ENCODE measurements at regions not wholly inside any gene's neighbourhood (a gene's known extent, or its start where the extent isn't known, plus 50 kb on each side); places are given as distances from the start of the nearest gene placed in this dataset.

DNA sequence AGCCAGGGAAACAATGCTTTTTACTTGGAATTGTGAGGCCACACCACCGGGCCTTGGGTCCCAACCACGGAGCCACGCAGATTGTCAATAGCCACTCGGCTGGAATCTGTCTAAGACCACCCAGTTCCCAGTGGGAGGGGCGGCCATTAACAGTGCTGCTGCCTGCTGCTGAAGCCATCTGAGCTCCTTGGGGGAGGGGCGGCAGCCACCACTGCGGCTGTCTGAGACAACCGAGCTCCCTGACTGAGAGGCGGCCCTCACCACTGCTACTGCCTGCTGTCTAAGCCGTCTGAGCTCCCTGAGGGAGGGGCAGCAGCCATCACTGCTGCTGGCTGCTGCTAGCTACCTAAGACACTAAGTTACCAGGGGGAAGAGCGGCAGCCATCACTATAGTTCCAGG, 64.3 kb downstream of the DMRTA2 start:
- DNase-seq (ENCODE audit: low read depth) = no peak

DNA sequence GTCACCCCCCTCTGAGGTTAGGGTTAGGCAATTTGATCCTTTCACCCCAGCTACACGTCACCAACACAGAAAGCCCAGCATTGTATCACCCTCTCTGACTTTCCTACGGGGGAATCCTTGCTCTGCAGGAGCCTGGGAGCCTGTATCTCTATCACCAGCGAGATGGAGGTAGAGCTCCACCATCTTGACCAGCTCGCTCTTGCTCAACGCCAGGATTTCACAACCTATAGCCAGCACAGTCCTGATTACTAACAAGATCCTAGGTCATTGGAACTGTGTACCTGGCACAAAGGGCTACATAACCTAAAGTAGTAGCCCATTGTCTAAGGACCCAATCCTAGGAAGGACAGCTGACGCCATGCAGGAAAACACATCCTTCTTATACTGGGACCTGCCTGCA, 66.1 kb downstream of the DMRTA2 start:
- DNase-seq (ENCODE audit: low read depth) = no peak

DNA sequence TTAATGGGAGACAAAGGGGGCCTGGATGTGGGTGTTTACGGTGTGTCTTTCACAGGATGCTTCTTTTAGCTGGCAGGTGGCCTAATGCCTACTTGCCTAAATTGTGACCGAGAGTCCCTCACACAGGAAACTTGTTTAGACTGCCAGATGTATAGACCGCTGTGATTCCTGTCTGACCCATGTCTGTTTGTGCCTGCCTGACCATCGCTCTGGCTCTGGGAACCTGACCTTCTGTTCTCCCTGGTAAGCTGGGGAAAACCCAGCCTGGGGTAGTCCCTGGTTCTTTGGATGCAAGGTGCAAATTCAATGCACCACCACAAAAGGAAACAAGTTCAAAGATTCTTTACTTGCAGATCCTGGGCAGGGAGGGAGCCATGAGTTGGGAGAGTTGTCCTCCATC, 68.4 kb downstream of the DMRTA2 start:
- no peak for DNase-seq (ENCODE audit: low read depth)

DNA sequence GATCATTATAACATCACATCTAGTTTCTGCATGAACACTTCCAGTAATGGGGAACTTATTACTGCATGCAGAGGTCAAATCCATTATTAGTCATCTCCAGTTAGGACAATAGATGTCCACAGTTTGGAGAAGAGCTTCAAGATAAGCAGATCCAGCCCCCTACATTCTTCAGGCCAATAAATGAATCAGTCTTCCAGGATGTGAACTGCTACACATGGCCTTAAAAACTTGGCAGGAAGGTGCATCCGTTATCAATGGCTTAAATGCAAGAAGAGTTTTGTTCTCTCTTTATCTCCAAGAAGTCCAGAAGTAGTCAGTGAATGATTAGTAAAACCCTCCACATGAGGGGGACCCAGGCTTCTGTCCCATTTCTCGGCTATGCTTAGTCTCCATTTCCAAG, 70.8 kb downstream of the DMRTA2 start:
- no peak for DNase-seq (ENCODE audit: low read depth)

DNA sequence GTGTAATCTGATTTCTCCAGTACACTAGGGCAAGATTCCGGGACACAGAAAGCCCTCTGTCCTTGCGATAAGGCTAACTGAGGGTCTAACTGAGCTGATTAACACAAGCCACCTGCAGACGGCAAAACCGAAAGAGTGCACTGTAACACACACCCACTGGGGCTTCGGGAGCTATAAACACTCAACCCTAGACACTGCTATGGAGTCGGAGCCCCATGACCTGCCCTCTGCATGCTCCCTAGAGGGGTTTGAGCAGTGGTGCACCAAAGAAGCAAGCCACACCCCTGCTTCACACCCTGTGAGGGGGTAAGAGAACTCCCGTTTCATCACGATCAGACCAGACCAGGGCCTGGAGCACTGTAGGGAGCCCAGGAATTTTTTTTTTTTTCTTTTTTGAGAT, 72.4 kb downstream of the DMRTA2 start:
- no peak for DNase-seq (ENCODE audit: low read depth)

DNA sequence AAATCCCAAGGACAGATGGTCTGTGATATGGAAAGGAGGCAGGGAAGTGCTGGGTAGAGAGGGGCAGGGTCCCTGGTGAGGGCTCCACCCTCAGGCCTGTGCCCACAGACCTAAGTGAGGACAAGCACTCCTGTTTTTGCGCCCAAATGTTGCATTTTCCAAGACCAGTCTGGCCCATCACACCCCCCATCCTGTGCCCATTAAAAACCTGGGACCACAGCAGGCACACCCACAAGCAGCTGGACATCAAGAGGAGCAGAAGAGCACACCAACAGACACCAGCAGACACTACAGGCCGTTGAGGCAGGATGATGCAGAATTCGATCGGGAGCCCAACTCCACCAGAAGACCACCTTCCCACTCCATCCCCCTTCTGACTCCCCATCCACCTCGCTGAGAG, 72.8 kb downstream of the DMRTA2 start:
- DNase-seq (ENCODE audit: low read depth) = no peak

DNA sequence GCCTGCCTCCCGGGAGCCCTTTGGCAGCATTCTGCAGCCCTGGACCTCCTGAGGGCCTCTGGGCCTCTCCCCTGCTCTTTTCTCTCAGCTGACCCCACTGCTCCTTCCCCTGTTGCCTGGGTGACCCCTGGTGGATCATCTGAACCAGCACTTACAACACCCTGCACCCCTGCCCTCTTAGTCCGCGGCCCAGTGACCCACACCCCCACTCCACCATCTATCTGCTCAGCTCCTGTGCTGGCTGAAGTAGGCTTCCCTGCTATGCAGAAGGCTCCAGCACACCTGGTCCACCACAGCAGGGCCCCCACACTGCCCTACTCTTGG, 74.0 kb downstream of the DMRTA2 start:
- DNase-seq (ENCODE audit: low read depth) = no peak

DNA sequence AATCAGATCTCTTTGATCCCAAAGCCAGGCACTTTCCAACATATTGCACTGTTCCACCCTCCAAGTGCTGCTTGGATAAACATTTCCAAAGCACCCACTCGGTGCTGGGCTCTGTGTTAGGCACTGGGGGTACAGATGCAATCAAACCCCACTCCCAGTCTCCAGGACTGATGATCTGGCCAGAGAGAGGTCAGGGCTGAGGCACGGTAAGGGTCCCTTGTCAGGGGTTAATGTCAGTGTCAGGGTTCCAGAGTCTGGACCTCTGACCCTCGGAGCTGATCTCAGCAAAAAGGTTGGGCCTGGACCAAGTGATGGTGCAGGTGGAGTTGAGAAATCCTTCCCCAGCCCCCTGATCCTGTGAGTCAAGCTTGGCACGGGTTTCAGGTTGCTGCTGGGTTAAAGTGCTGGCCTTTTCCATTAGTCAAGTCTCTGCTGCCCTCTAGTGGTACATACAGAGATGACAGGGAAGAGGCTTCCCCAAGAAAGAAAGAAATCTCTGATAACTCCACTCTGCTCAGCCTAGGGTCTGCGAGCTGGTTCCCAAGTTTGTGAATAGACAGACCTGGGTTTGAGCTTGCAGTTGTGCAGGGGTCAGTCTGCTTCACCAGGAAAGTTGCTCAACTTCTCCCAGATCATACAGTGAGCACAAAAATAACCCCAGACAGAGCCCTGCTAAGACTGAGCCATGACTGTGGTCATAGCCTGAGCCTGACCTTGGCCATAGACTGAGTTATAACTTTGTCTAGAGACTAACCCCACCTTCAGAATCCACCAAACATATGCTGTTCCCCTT, 74.6 kb downstream of the DMRTA2 start:
- peak; percentile 35 for DNase-seq (ENCODE audit: low read depth)

DNA sequence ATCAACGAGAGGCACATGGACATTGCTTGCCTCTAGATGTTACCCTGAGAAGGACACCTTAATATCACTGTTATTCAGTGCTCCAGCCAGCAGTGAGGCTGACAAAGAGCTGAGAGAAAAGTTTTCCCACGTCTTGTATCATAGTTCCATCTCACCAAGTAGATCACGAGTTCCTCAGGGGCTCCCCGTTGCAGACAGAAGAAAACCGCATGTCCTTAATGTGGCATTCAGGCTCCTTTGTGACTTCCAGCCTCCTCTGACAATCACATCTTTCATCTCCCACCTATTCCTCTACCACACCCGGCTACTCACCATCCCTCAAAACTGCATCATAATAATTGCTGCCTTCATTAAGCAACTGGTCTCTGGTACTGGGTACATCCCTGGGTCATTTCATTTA, 75.3 kb downstream of the DMRTA2 start:
- no peak for DNase-seq (ENCODE audit: low read depth)

DNA sequence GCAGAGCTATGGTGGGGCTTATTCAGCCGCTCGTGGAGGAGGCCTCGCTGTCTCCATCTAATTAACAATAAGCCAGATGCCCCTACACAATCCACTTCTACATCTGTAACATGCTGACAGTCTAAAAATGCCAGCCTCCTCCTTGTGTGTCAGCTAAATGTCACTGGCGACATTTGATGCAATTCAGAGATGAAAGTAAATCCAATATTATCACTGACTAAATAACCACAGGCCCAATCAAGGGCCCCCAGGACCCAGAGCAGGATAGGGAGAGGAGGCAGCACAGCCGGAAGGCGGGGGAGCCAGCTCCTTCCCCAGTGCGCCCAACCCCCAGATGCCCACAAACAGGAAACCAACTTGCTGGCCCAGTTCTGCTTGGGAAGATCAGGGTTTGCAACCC, 76.6 kb downstream of the DMRTA2 start:
- DNase-seq (ENCODE audit: low read depth) = no peak

DNA sequence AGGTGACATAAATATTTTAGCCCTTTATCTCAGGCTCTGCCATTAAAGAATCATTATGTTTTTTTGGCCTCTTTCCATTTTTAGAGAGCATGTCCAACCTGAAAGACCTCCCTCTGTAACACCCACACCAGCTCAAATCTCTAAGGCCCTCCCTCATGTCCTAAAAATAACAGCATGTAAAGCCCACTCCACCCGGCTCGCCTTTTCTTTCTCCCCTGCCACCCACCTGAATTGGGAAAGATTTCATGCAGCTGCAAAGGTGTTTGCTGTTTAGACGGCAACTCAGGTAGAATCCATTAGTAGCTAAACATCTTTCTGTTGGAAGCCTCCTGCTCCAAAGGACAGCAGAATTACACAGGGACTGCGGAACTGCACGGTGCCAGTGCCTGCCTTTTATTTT, 79.9 kb downstream of the DMRTA2 start:
- DNase-seq (ENCODE audit: low read depth) = no peak

DNA sequence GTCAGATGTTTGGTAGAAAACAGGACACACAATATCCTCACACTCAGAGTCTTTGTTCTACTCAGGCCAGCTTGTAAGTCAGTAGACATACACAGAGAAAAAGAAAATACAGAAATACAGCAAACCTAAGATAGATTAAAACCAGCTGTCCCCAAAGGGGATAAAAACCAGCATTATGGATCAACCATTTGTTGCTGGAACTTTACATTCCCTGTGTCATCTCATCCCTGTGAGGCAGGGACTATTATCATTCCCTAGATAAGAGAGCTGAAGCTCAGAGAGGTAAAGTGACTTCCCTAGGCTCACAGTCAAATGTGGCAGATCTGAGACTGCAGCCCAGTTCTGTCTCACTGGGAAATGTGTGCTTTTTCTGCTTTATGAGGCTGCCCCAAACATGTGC, 80.7 kb downstream of the DMRTA2 start:
- DNase-seq (ENCODE audit: low read depth) = no peak

DNA sequence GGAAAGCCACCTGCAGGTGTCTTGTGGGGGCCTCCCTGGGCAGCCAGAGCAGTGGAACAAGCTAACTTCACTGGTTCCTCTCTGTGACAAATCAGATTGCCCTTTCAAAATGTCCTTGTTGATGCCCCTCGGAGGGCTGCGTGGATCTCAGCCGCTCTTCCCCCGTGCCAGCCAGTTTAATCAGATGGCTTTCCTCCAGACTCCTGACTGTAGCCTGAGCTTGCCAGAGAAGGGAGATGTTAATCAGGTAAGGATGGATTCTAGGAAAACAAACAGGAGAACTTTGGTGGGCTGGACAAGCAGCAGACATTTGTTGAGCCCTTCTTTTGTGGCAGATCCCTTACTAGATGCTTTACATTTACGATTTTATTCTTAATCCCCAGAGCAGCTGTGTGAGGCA, 88.2 kb downstream of the DMRTA2 start:
- no peak for DNase-seq (ENCODE audit: low read depth)

DNA sequence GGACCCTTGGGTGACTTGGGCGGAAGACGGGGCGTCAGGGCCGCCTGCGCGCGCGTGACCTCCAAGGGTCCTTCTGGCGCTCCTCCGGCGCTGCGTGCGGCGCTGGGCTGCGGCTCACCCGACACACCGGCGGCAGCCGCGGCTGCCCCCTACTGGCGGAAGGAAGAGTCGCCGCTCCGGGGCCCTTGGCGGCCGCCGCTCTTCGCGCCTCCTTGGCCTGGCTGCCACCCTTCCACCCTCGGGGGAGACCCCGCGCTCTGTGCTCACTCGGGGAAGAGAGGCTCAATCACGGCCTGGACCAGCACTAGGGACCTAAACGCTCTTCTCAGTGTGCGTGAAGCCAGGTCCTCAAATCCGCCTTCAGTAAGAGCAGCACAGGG, 89.7 kb downstream of the DMRTA2 start:
- no peak for DNase-seq (ENCODE audit: low read depth)

DNA sequence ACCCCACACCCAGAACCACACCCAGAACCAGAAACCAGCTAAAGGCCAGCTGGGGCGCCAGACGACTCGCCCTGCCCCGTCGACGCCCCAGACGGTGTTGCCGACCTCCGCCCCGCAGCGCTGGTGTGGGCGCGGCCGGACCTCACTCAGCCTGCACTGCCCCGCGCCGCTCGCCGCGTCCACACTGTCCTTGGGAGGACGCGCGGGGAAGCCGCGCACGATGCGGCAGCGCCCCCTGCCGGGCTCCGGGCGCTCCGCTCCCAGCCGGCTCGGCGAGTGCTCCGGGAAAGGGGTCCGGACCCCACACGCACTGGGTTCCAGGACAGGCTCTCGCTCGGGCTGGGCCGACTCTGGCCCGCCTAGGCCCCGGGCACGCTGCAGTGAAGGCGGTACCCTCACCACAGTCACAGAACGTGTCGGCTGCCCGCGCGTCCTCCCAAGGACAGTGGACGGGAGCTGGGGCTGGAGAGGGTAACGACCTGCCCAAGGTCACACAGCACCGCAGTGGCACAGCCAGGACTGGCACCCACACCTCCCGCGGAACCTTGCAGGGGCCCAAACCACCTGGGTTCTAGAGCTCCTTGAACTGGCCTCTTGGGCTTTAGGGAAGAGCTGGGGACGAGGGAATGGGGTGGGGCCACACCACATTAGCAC, 90.2 kb downstream of the DMRTA2 start:
- DNase-seq (ENCODE audit: low read depth) = no peak

DNA sequence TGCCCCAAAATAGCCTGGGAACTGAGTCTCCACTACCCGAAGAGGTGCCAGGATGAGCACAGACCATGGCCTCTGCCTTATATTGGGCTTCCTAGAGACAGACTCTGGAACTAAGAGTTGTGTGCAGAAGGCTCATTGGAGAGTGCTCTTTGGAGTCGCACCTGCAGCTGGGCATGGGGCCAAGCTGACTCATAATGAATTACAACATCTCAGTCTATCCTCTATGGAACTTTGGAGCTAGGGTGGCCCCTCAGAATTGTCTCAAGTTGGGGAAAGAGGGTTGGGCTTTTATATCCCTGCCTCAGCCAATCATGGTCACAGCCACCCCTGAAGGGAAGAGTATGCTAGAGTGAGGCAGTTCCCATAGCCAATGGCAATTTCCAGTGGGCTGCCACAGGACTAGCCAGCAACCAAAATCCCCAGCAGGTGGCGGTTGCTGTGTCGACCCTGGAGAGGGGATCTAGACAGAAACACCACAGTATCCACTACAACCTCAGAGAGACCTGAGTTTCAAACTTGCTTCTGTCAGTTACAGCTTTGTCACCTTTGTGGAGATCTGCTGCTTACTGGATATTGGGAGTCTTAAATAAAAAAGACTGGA, 93.8 kb downstream of the DMRTA2 start:
- no peak for DNase-seq (ENCODE audit: low read depth)

DNA sequence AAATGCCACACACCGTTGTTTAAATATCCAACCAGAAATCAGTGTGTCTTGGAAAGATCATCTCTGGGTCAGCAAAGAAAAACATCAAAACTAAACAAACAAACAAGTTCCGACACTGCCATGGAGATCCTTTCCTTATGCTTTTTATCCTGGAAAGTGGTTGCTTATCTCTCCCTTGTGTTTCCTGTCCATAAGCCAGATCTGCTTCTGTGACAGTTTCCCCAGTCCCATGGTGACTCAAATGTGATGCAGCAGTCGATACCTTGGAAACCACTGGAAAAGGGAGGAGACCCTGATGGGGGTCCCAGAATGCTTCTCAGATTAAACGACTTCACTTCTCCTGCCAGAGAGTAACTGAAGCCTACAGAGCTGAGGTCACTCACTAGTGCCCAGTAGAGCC, 94.7 kb downstream of the DMRTA2 start:
- no peak for DNase-seq (ENCODE audit: low read depth)

DNA sequence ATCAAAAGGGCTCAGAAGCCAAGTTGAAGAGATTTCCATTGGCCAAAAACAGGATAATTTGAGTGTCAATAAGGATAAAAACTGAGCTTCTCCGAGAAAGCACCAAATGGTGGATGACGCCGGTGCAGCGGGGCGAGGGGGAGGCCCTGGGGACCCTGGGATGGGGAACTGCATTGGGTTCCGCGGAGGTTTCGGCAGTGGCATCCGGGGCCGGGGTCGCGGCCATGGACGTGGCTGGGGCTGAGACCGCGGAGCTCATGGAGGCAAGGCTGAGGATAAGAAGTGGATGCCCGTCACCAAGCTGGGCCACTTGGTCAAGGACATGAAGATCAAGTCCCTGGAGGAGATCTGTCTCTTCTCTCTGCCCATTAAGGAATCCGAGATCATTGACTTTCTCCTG, 97.2 kb downstream of the DMRTA2 start:
- no peak for DNase-seq (ENCODE audit: low read depth)

DNA sequence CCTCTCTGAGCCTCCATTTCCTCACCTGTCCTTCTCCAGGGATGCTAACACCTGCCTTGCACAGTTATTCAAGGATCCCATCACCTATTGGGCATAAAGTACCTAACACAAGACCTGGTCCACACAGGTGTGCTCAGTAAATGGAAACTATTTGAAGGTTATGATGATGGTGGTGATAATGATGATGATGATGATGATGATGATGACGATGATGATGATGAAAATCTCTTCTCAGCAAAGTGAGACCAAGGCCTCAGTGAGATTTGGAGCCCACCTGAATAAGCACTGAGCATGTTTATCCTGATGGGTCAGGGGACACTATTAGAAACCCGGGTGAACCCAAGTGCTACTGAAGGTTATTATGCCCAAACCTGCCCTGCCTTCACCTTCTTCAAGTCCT, 100.7 kb downstream of the DMRTA2 start:
- DNase-seq (ENCODE audit: low read depth) = no peak

DNA sequence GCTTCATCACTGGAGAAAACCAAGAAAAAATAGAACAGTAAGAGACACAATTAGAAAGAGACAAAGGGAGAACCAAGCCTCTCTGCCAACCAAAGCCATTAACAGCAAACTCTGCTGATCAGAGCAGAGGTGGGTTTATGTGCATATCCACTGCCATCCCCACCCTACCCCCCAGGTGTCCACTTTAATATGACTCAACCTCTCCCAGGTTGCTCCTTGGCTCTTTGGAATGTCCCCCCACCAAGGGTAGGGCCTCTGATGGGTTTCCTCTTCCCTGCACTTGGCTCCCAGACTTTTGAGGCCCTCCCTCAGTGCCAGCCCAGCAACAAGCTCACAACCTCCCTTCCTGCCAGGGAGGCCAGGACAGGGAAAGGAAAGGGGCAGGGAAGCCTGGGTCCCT, 104.8 kb downstream of the DMRTA2 start:
- DNase-seq (ENCODE audit: low read depth) = no peak

DNA sequence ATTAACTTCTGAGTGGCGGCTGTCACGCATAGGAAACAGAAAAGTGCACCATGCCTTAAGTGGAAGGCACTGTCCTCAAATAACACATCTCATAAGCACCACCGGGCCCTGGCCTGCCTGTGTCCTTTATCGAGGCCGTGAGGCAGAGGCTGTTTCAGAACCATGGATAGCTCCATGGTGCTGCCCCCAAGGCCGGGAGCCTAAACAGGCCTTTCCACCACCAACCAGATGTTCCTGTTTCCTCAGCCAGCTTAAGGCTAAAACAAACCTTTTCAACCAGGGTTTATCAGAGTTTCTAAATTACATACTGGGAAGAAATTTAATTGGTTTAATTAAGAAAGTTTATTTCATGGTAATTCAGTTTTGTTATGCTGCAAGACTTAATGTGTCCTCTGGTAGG, 114.4 kb downstream of the DMRTA2 start:
- no peak for DNase-seq (ENCODE audit: low read depth)

DNA sequence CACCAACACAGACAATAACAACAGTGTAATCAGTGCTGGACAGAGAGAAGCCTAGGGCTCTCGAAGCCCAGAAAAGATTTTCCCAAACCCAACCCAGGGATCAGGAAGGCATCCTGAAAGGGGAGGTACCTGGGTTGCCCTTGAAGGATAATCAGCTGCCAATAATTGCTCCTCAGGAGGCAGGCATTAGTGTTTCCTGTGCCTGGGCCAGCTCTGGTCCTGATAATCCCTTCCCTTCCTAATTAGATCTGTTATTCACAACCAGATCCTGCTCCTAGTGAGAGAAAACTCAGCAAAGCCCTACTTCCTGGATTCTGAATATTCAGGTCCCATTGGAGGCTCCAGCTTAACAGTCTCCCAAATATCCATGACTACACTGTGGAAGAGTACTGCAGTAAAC, 117.4 kb downstream of the DMRTA2 start:
- DNase-seq (ENCODE audit: low read depth) = no peak

DNA sequence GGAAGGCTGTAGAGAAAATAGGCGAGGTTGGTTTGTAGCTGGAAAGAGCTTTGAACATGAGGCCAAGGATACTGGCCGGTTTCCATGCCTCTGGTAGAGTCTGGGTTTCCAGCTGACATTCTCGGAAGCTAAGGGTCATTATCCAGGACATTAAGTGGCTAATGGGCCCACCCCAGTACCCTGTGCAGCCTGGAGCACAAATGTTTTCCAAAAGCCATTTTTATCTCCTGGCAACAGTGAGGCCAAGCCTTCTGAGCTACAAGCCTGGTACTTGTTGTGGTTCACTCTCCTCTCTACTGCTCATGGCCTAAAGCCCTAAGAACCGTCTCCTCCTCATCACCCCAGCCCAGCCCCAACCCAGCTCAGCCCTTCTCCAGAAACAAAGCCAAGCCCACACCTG, 122.9 kb downstream of the DMRTA2 start:
- DNase-seq (ENCODE audit: low read depth) = no peak

DNA sequence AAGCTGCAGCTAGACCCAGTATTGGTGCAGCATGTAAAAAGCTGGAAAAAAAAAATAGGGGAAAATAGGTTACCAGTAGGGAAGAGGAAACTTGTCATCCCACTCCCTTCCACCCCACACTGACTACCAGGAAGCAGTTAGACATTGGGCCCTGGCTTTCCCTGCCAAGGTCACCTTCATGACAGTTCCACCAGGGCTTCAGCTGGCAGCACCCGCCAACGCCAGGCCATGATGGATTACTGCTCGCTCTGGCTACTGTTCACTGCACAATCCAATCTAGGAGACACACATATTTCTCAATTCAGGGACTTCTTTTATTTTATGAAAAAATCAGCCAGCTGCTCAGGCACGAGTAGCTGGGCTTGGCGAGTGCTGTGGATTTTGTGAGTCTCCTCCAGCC, 127.7 kb downstream of the DMRTA2 start:
- DNase-seq (ENCODE audit: low read depth) = no peak

All from non-pigmented ciliary epithelial cell (primary cell).